NCI-H524 (cell line): ENCODE measurements at regions not wholly inside any gene's neighbourhood (a gene's known extent, or its start where the extent isn't known, plus 50 kb on each side); places are given as distances from the start of the nearest gene placed in this dataset.
A peak's percentile ranks its signal among the peaks of the same experiment; 100 is the strongest.
"Not testable (repeated sequence)": the region's sequence is repeated elsewhere in the genome, so short reads cannot be mapped to it uniquely, and the experiment has no call there.

Experiments
- DNase-seq, 2 experiments: peaks; one replicate each; lab custom pipeline; 2025; lab: John Stamatoyannopoulos, UW

DNA sequence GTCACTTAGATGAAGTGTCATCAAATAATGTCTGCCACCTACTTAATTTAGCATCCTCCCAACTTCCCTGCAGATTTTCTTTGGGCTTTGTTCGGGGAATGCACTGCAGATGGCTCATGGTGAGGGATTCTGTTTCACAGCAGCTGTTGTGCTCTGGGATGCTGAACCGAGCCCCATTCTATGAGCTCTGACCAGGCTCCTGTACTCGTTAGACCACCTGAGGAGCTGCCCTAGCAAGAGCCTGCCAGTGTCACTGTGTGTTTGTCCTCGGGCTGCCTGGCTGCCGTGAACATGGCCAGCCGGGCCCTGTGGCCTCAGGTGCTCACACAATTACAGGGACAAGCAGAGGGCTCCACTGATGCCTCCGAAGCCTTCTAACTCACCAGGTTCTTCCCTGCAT is 238.8 kb upstream of the ECI2 start:
- DNase-seq: peak; percentile 89 to 95

DNA sequence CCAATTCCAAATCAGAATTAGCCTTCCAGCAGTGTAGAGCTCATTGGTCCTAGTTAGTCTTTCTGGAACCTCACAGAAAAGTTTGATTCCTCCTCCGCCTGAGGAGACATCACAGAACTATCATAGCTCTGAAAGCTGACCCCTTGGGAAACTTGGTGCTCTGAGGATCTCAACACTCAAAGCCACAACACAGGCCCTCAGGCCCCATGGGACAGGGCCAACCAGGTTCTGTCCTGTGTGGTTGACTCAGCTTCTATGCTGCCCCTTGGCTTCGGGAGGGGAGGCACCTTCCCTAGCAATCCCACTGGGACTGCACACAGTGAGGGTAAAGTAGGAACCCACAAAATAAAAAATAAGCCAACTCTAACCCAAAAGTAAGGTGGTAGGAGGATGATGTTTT is 237.5 kb upstream of the ECI2 start:
- no peak for DNase-seq

DNA sequence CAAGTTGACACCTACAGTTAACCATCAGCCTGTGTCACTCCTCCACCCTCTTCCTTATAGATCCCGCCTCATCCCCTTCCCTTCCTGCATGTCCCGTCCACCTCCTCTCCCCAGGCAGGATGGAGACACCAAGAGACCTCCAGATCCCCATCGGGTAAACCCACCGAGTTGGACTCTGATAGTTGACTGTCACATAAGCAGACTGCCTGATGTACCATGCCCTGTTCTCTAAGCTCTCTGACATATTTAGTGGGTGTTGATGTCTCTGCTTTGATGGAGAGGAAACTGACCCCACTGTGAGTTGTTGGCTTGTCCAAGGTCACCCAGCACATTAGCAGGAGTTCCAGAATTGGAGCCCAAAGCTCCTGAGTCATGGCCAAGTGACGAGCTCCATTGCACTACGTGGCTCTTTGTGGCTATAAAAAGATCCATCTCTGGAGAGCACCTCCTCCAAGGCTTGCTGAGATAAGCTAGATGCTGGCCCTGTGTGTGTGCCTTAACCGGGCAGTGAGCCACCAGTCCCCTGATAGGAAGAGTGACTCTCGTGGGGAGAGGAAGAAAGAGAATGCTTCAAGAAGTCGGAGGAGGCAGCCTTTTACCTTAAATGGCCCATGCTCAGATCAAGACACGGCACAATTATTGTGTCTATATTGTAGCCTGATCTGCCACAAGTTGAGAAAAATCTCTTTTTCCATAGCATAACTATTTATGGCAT is 236.0 kb upstream of the ECI2 start:
- no peak for DNase-seq

DNA sequence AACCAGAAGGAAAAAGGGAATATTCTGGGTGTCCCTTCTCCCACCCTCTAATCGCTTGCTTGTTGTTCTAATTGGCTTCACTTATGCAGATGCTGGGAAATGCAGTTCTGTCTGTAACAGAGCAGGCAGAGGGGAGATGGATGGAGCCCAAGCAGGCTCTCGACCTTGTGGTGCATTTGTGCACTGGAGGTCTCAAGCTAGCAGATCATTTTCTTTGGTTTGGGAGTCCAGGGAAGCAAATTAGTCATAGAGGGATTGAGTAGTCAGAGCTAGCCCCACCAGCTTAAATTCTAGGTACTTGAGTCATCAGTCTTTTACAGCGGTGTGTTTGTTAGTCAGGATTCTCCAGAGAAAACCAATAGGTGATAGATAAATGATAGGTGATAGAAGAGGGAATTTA is 234.7 kb upstream of the ECI2 start:
- no peak for DNase-seq

DNA sequence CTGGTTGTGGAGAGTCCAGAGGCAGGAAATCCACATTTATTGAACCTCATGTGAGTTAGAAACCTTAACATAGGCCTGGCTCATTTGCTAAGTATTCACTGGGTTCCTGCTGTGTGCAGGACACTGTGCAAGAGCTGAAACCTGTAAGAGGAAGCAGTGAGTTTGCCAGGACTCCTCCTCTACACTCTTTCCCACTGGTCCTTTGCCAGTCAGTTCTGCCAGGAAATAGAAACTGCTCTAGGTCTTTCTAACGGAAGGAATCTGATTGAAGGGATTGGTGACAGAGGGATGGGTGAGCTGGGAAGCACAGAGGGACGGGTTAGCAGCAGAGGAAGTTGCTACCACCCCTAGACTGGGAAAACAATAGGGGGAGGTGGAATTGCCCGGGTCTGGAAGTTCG is 234.2 kb upstream of the ECI2 start:
- no peak for DNase-seq

DNA sequence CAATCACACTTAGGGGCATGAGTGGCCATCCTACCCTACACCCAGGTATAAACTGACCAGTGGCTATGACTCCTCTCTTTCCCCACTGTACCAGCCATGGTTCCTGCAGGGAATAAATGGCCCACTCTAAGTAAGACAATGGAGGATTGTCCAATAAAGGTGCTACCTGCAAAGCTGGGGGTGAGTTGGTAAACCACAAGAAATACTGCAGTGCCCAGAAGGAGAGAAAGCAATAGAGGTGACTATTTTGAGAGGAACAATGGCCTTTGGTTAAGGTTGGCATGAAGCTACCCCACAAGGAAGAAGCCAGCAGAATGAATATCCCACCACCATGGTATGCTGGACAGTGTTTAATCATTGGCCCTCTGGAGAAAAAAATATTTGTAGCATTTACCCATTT is 233.3 kb upstream of the ECI2 start:
- no peak for DNase-seq

DNA sequence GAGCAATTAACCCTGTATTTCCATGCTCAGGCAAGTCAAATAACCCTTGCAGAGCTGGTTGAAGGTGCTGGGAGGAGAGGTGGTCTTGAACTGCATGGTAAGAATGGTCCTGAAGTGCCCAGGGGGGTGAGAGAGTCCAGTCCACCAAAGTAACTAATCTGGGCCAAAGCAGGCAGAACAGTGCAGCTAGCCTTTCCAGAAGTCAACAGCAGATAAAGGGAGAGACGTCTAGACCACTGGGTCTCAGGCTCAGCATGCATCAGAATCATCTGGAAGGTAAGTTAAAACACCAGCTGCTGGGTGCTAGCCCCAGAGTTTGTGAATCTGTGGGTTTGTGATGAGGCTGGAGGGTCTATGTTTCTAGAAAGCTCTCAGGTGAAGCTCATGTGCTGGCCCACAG is 232.3 kb upstream of the ECI2 start:
- no peak for DNase-seq

DNA sequence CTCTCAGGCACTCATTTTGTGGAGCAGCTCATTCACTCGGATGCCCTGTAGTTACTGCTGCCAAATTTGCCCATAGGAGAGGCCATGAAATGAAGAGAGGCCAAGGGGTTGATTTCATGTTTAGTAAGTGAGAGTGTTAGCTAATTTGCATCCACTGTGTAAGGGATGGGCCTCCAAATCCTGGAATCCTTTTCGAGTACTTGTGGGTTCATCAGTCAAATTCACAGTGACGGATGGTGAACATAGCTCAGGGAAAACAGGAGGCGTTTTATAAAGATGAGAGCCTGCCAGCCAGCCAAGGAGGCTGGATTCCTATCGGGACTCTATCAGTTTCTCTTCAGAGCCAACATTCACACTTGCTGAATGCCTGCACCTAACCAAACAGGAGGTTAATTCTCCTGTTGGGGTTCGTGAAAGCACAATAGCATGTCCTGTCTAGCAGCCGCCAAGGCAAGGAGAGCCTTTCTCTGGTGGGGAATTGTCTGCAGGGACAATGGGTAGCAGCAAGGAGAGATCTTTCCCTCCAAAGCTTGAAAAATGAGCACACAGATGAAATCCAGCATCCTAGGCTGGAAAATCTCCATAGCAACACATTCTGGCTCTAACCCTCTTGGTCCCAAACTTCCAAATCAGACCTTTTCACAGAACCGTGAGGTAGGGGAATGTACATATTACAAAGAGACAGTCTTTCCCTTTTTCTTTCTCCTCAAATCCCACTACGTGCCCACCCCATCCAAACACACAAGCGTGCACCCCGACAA is 231.4 kb upstream of the ECI2 start:
- no peak for DNase-seq

DNA sequence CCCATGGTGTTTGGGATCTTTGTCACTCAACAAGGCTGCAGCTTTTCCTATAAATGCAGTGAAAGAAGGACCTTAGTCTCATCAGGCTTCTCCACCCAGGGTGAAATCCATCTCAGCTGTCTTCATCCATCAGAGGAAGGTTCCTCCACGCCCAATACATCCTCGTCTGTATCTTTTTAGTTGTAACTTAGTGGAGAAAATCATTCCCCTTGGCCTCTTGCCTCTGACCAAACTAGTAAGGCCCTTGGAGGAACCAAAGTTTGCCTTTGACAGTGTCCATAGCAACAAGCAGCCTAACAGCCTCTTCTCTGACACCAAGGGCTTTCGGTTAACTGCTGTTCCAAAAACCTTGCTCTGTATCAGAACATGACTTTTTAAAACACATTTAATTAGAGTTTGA is 230.3 kb upstream of the ECI2 start:
- no peak for DNase-seq

DNA sequence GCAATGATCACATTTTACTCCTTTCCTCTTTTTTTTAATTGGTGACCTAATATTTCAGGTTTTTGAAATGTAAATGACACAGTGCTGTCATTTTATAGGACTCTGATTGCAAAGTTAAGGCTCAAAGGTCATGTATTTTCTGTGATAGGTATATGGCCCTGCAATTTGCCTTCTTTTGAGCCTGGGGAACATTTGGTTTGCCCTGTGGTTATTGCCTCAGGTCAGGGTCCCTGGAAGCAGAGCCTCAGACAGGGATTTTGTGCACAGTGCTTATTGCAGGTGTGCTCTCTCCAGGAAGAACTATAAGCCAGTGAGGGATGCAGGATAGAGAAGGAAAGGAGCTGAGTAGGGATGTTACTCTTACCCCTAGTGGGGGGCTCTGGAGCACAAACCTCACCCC is 229.3 kb upstream of the ECI2 start:
- no peak for DNase-seq

DNA sequence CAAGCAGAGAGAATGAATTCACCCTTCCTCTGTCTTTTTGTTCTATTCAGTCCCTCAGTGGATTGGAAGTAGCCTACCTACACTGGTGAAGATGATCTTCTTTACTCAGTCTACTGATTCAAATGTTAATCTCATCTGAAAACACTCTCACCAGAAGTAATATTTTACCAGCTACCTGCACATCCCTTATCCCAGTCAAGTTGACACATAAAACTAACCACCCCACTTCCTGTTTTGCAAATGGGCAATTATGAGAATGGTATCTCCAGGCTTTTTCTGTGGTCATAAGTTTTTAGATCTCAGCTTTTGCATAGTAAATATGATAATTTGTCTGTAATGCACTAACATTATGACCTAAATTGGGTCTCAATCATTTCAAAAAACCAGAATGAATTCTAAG is 228.8 kb upstream of the ECI2 start:
- no peak for DNase-seq

DNA sequence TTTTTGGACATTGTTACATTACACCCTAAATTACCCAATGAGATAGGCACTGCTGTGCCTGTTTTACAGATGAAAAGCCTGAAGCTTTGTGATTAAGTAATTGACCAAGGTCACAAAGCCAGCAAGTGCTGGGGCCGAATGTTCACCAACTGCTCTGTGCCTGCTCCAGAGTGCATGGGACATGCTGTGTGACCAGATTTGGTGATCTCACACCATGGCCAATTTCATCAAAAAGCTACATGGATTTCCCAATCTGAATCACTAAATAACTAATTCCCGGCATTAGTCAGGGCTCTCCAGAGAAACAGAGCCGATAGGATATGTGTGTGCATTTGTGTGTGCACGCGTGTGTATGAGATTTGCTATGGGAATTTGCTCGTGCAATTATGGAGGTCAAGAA is 228.3 kb upstream of the ECI2 start:
- no peak for DNase-seq

DNA sequence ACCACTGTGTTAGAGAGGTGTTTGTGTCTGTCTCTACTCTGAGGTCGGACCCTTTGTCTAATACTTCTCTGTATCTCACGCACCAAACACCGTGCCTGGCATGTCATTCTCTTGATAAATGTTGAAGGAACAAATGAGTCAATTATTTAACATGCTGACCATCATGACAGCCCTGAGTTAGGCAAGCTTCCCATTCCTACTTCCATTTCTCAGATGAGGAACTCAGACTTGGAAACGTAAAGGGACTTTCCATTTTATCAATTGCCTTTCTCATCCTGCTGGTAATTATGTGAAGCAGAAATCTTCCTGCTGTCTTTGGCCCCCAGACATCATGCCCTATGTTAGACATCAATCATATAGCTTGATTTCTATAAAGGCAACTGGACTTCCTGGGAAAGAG is 227.0 kb upstream of the ECI2 start:
- DNase-seq: no peak

DNA sequence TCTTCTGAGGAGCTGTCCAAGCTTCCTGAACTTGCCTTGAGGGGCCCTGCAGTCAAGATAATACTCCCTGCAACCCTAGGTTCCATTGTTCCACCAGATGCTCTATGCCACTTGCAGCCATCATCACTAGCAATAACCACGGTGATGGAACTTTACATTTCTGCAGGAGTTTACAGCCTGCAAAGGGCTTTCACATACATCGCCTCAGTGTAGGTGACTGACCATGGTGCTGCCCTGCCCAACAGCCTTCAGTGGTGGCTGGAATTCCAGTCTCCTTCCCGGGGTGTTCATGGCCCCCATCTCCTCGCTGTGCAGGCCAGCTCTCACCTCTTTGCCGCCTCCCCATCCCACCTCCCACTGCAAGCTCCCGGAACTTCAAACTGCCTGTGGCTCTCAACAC is 225.5 kb upstream of the ECI2 start:
- DNase-seq: no peak

DNA sequence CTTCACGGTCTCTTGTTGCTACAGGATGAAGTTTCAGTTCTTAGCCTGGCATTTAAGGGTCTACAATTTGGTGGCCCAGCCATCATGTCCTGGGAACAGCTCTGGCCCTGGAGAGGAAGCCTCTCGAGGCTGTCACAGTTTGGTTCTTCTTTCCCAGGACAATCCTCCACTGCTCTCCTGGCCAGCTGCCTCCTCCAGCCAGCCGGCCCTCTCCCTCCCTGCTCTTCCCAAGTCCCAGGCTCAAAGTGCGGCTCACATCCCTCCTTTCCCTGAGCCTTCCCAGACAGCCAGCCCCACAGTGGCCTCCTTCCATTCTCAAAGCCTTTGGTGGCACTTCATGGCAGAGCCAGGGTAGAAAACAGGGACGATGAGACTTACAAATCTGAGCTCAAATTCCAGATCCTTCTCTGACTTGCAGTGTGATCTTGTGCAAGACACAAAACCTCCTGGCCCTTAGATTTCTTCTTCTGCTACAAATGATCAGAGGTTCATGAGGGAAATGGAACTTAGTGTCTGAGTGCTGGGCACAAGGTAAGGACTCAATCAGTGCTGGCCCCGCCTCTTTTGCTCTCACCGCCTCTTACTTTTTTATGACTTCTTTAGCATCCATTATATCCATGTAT is 223.8 kb upstream of the ECI2 start:
- DNase-seq: no peak

DNA sequence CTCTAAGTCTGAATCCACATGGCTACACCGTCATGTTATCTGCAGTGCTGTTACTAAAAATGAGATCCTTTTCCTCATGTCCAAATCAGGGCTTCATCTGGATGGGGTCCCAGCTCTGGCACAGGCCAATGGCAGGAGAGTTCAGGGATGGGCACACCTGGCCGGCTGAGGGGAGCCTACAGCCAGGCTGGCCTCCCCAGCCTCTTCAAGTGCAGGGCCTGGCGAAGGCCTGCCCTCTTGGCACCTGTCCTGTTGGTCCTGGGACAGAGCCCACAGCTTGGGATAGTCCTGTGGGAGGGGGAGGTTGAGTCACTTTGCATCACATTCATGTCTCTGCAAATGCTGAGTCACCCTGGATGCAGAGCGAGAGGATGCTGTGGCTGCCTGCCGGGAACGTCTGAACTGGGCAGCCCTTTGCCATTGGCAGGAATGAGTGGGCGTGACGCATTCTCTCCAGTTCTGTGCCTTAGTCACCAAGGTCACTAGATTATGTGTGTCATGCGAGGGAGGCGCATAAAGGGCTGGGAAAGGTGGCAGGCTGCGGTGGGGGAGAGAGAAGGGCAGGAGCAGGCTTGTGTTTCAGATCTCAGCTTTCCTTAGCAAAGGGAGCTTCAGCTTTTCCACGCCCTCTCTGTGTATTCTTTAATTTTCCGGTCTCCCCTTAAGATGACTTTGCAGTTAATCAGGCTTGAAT is 223.2 kb upstream of the ECI2 start:
- DNase-seq: no peak

DNA sequence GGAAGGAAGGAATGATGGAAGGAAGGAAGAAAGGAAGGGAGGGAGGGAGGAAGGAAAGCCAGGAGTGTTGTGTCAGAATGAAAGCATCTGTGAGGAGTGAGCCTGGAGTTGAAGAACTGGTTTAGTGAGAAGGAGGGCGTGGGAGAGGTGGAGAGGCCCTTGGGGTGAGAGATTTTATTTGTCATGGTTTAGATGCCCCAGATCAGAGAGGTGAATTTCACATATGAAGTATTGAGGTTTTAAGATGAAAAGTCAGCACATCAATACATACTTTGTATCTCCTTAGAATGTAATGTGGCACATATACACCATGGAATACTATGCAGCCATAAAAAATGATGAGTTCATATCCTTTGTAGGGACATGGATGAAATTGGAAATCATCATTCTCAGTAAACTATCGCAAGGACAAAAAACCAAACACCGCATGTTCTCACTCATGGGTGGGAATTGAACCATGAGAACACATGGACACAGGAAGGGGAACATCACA is 222.3 kb upstream of the ECI2 start:
- DNase-seq: not testable (repeated sequence)

DNA sequence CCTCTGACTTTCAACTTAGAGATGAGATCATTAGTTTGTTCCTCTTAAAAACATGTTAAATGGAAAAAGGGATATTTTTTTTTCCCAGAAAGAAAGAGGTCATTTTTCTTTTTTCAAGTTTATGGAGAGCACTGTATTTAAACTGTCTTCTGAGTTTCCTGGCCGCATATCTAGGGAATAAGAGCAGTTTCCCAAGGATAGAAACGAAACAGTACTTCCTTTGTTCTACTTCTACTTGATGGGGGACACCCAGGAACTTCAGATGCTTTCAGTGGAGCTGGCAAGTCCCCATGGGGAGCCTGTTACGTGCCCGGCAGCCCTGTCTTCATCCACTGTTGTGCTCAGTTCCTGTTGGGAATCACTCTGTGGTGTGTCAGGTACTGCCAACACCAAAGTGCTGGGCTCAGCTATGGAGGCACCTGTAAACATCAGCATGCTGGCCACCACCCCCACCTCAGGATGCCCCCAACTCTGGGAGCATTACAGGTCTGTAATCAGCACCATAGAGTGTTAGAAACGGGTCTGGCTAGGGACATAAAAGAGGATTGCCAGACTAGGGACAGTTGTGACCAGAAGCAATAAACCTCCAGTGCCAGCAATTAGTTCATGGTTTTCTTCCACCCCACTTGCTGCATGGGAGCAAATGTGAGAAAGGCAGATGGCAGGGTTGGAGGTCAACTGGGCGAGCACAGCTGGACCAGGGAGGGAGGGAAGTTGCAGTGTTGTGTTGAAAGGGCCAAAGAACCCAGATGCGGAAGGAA is 221.7 kb upstream of the ECI2 start:
- no peak for DNase-seq

DNA sequence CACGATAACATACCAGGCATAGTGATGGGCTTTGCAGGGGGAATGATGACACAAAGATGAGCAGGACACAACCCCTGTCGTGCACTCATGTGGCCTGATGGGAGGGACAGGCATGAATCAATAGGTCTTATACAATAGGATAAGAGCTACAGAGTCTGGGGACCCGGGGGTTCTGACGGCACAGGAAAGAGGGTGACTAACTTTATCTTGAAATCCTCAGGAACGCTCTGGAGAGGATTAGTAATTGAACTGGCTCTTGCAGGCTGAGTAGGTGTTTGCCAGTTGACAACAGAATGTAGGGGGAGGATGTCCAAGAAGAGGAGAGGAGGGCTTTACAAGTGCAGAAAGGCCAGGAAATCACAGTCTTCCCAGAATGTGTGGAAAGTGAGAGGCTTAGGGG is 219.9 kb upstream of the ECI2 start:
- no peak for DNase-seq

DNA sequence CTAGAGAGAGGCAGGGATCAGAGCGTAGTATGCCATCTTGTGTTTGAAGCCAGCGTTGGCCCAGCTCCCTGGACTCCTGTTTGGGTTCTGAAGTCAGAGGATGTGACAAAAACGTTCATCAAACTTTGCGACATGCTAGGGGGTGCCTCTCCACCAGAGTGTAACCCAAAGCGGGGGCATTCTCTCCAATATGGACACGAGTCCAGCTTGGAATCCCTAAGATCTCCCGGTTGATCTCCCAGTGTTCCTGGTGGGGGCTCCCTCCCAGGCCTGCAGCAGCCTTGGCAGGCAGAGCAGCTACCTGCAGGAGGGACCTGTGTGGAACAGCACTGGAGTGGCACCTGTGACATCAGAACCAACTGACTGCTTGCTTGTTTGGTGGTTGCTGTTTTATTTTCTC is 218.8 kb upstream of the ECI2 start:
- no peak for DNase-seq

DNA sequence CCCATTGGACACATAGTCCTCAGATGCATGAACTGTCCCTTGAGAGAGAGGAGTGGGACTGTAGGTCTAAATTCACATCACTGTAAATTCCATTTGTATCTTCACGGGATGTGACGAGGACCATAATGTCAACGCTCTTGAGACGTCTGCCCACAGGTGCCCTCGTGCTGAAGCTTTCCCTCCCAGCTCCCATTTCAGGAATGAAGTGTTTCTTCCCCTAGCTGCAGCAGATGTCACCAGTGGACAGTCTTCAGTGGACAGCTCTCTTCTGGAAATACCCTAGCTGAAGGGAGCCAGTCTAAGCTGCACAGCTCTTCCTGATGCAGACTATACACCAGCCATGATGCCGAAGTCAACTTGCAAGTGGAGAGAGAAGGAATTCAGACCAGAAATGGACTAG is 217.4 kb upstream of the ECI2 start:
- DNase-seq: no peak

DNA sequence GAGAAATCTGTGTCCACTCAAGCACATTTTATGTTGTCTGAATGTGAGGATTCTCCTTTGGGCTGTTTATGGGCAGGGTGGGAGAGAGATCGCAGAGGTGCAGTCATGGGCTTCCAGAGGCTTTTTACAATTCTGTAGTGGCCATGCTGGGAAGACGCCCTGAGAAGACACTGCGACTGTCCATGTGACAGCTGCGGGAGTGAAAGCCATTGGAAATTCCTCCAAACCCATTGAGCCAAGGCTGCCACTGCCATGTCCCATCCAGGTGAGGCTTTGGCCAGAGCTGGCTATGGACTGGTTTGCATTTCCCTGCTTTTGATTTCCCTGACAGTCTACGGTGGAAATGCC is 216.9 kb upstream of the ECI2 start:
- no peak for DNase-seq
